Activated T-cell treated with anti-CD3 and anti-CD28 coated beads for 48 hours (primary cell): ENCODE measurements at regions not wholly inside any gene's neighbourhood (a gene's known extent, or its start where the extent isn't known, plus 50 kb on each side); places are given as distances from the start of the nearest gene placed in this dataset.

ENCODE experiments used
- DNase-seq: peaks from one replicate; pipeline ENCODE4 v3.0.0-alpha.2; 2020; ENCODE audit warnings: low read depth

GRCh38 chr3:188940573-188940932 lies 231.2 kb upstream of the TPRG1 start:
- DNase-seq = no peak

- DNase-seq = no peak
These were observed 230.7 kb upstream of the TPRG1 start for GRCh38 chr3:188941103-188941502.

- no peak for DNase-seq
These were observed 229.6 kb upstream of the TPRG1 start for GRCh38 chr3:188942191-188942590.

GRCh38 chr3:188943591-188943990 lies 228.2 kb upstream of the TPRG1 start:
- DNase-seq = no peak

GRCh38 chr3:188944108-188944507 lies 227.7 kb upstream of the TPRG1 start:
- no peak for DNase-seq

GRCh38 chr3:188946351-188947240 lies 225.2 kb upstream of the TPRG1 start:
- no peak for DNase-seq

- DNase-seq = peak; percentile 17
These were observed 224.1 kb upstream of the TPRG1 start for GRCh38 chr3:188947401-188948280.

- no peak for DNase-seq
These were observed 223.3 kb upstream of the TPRG1 start for GRCh38 chr3:188948281-188948996.

GRCh38 chr3:188948997-188949389 lies 222.8 kb upstream of the TPRG1 start:
- no peak for DNase-seq

GRCh38 chr3:188949456-188949855 lies 222.3 kb upstream of the TPRG1 start:
- no peak for DNase-seq

- DNase-seq = no peak
These were observed 221.8 kb upstream of the TPRG1 start for GRCh38 chr3:188949996-188950395.

GRCh38 chr3:188950832-188951489 lies 220.8 kb upstream of the TPRG1 start:
- DNase-seq = peak; percentile 38

- no peak for DNase-seq
These were observed 220.0 kb upstream of the TPRG1 start for GRCh38 chr3:188951734-188952133.

- peak; percentile 72 for DNase-seq
These were observed 217.1 kb upstream of the TPRG1 start for GRCh38 chr3:188954590-188955208.

GRCh38 chr3:188955919-188956318 lies 215.9 kb upstream of the TPRG1 start:
- no peak for DNase-seq

GRCh38 chr3:188956839-188957489 lies 214.8 kb upstream of the TPRG1 start:
- no peak for DNase-seq

- DNase-seq = no peak
These were observed 212.8 kb upstream of the TPRG1 start for GRCh38 chr3:188959013-188959412.

GRCh38 chr3:188962253-188963247 lies 209.2 kb upstream of the TPRG1 start:
- DNase-seq = peak; percentile 14

GRCh38 chr3:188964957-188965356 lies 206.8 kb upstream of the TPRG1 start:
- DNase-seq = no peak

- no peak for DNase-seq
These were observed 199.5 kb upstream of the TPRG1 start for GRCh38 chr3:188972310-188972709.
